ENCODE measurements at regions not wholly inside any gene's neighbourhood (a gene's known extent, or its start where the extent isn't known, plus 50 kb on each side); places are given as distances from the start of the nearest gene placed in this dataset.

DNA sequence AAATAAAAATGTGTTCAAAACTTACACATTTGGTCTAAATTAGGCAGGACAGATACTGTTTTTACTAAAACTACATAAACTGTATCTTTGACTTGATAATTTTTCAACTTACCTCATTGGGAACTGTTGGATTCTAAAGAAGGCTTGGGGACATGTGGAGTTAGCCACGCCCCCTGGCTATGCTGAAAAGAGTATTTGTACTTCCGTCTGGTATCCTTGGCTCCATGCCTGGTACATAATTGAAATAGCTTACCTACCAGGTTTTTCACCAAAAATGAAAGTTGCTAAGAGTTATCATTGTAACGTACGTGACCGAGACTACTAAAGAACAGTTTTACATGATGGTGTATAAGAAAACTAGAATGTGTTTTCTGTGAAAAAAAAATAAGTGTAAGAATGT is 604.8 kb upstream of the IGFBP3 start:
- TF ChIP-seq ZNF384 (IDR thresholded peaks at IDR 0.05) (no peak), NFRKB (IDR thresholded peaks at IDR 0.05) (no peak), TARDBP (IDR thresholded peaks at IDR 0.05) (no peak), ARNT (IDR thresholded peaks at IDR 0.05) (no peak)
- TF ChIP-seq, protein P1, sequence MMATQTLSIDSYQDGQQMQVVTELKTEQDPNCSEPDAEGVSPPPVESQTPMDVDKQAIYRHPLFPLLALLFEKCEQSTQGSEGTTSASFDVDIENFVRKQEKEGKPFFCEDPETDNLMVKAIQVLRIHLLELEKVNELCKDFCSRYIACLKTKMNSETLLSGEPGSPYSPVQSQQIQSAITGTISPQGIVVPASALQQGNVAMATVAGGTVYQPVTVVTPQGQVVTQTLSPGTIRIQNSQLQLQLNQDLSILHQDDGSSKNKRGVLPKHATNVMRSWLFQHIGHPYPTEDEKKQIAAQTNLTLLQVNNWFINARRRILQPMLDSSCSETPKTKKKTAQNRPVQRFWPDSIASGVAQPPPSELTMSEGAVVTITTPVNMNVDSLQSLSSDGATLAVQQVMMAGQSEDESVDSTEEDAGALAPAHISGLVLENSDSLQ (IDR thresholded peaks at IDR 0.05) = no peak
- no peak for DNase-seq (ENCODE audit: extremely low spot score)
- CTCF ChIA-PET = no interaction called here
- POLR2A ChIA-PET = no interaction called here

DNA sequence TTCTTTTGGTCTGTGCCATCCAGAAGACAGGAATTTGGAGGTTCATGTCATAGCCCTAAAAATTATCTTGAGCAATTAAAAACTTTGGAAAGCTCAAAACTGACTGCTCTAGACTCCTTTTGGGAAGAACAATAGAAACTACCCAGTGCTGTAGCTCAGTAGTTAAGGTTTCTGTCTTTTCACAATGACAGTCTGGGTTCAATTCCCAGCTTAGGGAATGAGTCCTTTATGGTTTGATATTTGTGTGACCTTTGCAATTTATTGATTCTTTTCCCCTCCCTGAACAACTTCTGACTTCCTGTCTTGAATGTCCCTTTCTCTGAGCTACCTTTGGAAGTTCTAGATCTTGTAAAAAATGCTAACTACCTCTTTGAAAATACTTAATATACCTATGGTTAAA is 603.3 kb upstream of the IGFBP3 start:
- POLR2A ChIA-PET = no interaction called here
- CTCF ChIA-PET = no interaction called here

GRCh38 chr7:46522354-46522906 is 601.4 kb upstream of the IGFBP3 start:
- DNase-seq (ENCODE audit: extremely low spot score) = no peak
- TF ChIP-seq, protein P1 (IDR thresholded peaks at IDR 0.05) = no peak
- TF ChIP-seq FOXM1 (IDR thresholded peaks at IDR 0.05; ENCODE audit: borderline replicate concordance) (no peak), TARDBP (IDR thresholded peaks at IDR 0.05) (no peak), CTBP1 (IDR thresholded peaks at IDR 0.05; ENCODE audit: borderline replicate concordance) (no peak), ZNF384 (IDR thresholded peaks at IDR 0.05) (no peak), FOXA1 (IDR thresholded peaks at IDR 0.05) (no peak), NFRKB (IDR thresholded peaks at IDR 0.05) (no peak)
- ChIA-PET POLR2A (no interaction called here), CTCF (no interaction called here)

More for the DNA sequence above, 603.3 kb upstream of the IGFBP3 start:
- no peak for DNase-seq (ENCODE audit: extremely low spot score)
- TF ChIP-seq HDGF (IDR thresholded peaks at IDR 0.05; ENCODE audit: borderline replicate concordance) (no peak), L3MBTL2 (conservative IDR thresholded peaks at IDR 0.05) (no peak), SP1 (IDR thresholded peaks at IDR 0.05) (no peak), SUZ12 (IDR thresholded peaks at IDR 0.05) (no peak), ZNF384 (IDR thresholded peaks at IDR 0.05) (no peak), NFRKB (IDR thresholded peaks at IDR 0.05) (no peak), FOXA1 (IDR thresholded peaks at IDR 0.05) (no peak), FOXM1 (IDR thresholded peaks at IDR 0.05; ENCODE audit: borderline replicate concordance) (no peak), CTBP1 (IDR thresholded peaks at IDR 0.05; ENCODE audit: borderline replicate concordance) (no peak), ARNT (IDR thresholded peaks at IDR 0.05) (no peak)
- TF ChIP-seq, protein P1 (IDR thresholded peaks at IDR 0.05) = no peak

GRCh38 chr7:46518713-46519112 is 597.6 kb upstream of the IGFBP3 start:
- ChIA-PET POLR2A (no interaction called here), CTCF (no interaction called here)
- no peak for DNase-seq (ENCODE audit: extremely low spot score)

GRCh38 chr7:46515844-46516590 is 594.9 kb upstream of the IGFBP3 start:
- no peak for DNase-seq (ENCODE audit: extremely low spot score)
- ChIA-PET CTCF (no interaction called here), POLR2A (no interaction called here)
- no peak for TF ChIP-seq TARDBP (IDR thresholded peaks at IDR 0.05)
- TF ChIP-seq ZNF384 (IDR thresholded peaks at IDR 0.05) = no peak

More at GRCh38 chr7:46518713-46519112, 597.6 kb upstream of the IGFBP3 start:
- TF ChIP-seq FOXK2 (IDR thresholded peaks at IDR 0.05) (no peak), ELF4 (IDR thresholded peaks at IDR 0.05) (no peak), HDGF (IDR thresholded peaks at IDR 0.05; ENCODE audit: borderline replicate concordance) (no peak), BHLHE40 (IDR thresholded peaks at IDR 0.05; ENCODE audit: borderline replicate concordance) (no peak), LEF1 (IDR thresholded peaks at IDR 0.05; ENCODE audit: borderline replicate concordance) (no peak), CTBP1 (IDR thresholded peaks at IDR 0.05; ENCODE audit: borderline replicate concordance) (no peak), SUZ12 (IDR thresholded peaks at IDR 0.05) (no peak)
- TF ChIP-seq, protein P1 (IDR thresholded peaks at IDR 0.05) = no peak

DNA sequence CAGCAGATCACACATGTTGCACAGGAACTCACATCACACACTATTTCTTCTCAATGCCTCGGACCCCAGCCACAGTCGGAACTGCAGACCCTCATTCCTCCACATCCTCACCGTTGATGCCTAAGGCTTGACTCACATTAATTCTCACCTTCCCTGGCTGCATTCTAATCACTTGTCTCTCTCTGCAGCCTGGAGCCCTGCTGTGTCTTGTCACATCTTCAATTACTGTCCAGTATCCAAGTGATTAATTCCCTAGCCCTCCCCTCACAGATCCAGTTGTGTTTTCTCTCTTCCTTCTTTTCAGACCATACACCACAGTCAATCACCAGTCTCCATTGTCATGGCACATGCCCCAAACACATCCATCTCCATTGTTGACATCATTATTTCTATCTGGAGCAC is 592.4 kb upstream of the IGFBP3 start:
- ChIA-PET CTCF (no interaction called here), POLR2A (no interaction called here)
- TF ChIP-seq SUZ12 (IDR thresholded peaks at IDR 0.05) = no peak
- no peak for TF ChIP-seq FOXK2 (IDR thresholded peaks at IDR 0.05)
- no peak for TF ChIP-seq TARDBP (IDR thresholded peaks at IDR 0.05)
- no peak for TF ChIP-seq BHLHE40 (IDR thresholded peaks at IDR 0.05; ENCODE audit: borderline replicate concordance)
- TF ChIP-seq ARNT (IDR thresholded peaks at IDR 0.05) = no peak
- no peak for TF ChIP-seq SP1 (IDR thresholded peaks at IDR 0.05)
- no peak for TF ChIP-seq LEF1 (IDR thresholded peaks at IDR 0.05; ENCODE audit: borderline replicate concordance)
- TF ChIP-seq, protein P1 (IDR thresholded peaks at IDR 0.05) = no peak
- TF ChIP-seq FOXM1 (IDR thresholded peaks at IDR 0.05; ENCODE audit: borderline replicate concordance) = no peak
- TF ChIP-seq ZNF384 (IDR thresholded peaks at IDR 0.05) = no peak
- TF ChIP-seq HDGF (IDR thresholded peaks at IDR 0.05; ENCODE audit: borderline replicate concordance) = no peak
- TF ChIP-seq CTBP1 (IDR thresholded peaks at IDR 0.05; ENCODE audit: borderline replicate concordance) = no peak
- TF ChIP-seq ELF4 (IDR thresholded peaks at IDR 0.05) = no peak
- no peak for DNase-seq (ENCODE audit: extremely low spot score)

All from HEK293T (cell line).